ENCODE measurements at regions not wholly inside any gene's neighbourhood (a gene's known extent, or its start where the extent isn't known, plus 50 kb on each side); places are given as distances from the start of the nearest gene placed in this dataset.

DNA sequence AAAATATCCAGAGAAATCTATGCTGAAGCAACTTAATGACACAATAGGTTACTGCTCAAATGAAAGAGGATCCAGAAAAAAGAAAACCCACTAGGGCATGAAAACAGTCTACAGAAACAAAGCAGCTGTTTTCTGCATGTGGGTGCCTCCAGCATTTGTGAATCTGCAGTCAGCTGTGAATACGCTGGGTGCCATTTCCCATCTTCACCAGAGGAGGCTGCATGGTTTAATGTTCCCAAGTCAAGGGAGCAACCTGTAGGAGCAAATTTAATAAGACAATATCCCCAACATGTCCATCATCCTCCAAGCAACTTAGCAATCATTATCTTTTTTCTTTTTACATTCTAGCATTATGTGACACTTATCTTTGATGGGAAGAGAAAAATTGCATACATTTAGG is 396.6 kb downstream of the BRINP2 start:
- DNase-seq, result no peak

DNA sequence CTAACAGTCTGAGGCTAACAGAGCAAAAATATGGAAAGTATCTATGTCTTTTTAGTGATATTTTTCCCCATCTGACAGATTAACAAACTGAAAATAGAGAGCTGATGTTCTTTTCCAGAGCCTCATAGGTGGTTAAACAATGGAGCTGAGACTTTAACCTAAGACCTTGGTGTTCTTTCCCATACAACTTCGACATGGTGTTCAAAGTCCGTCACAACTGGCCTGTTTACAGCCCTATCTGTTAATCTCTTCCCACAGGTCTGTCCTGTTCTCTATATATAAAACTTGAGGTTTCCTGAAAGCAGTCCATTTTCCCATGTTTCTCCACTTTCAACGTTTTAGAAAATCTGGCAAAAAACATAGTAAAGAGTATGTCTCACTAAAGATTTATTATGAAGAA is 395.7 kb downstream of the BRINP2 start:
- DNase-seq, result no peak

DNA sequence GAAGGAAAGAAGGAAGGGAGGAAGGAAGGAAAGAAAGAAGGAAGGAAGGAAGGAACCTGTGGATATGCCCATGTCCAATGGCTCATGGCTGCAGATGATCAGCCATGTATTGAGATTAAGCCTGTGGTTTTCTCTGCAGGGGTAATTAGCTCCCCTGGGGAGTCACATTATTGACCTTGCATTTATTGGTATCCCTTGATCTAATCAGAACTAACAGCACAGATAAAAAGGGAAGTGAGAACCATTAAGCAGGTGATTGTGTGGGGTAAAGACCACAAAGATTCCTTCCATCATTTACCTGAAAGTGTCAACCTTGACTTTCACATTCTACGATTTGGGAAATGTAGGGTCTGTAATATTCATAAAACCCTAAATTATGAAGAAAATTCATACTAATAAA is 390.7 kb downstream of the BRINP2 start:
- DNase-seq, result no peak

DNA sequence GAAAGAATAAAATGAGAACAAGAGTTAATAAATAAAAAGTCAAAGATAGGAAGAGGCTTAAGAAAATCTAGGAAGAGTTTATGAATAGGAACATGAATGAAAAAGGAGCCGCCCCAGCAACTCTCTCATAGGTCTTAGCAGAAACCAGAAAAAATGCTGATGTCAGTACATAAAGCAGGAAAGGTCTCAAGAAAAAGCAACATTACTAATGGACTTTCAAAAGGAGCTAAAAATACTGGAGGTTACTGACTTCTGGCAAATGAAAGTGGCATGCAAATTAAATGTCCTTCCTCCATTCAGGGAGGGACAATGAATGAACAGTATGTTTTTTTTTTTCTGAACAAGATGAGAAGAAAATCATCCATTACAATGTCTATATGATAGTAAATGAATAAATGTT is 387.6 kb downstream of the BRINP2 start:
- DNase-seq, result no peak

DNA sequence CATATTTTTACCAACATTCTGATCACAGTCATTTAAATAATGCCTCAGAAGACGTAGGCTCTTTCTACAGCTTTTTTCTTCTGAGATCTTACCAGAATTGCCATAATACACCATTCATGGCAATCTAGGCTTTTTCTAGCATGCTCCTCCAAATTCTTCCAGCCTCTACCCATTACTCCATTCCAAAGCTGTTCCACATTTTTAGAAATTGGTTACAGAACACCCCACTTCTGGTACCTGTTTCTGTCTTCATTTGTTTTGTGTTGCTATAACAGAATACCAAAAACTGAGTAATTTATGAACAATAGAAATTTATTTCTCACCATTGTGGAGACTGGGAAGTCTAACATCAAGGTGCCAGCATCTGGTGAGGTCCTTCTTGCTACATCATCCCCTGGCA is 385.4 kb downstream of the BRINP2 start:
- no peak for DNase-seq

DNA sequence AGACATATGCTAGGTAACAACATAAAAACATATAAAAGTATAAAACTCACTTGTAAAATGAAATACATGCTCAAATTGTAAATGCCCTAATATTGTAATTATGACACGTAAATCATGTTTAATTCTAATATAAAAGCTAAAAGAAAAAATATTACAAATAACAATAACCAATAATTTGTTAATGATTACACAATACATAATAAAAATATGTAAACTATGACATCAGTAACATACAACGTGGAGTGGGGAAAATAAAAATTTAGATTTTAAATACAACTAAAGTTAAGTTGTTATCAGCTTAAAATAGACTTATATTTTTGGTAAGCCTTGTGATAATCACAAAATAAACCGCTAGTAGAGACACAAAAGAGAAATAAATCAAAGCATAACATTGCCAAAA is 376.4 kb downstream of the BRINP2 start:
- DNase-seq, result no peak

DNA sequence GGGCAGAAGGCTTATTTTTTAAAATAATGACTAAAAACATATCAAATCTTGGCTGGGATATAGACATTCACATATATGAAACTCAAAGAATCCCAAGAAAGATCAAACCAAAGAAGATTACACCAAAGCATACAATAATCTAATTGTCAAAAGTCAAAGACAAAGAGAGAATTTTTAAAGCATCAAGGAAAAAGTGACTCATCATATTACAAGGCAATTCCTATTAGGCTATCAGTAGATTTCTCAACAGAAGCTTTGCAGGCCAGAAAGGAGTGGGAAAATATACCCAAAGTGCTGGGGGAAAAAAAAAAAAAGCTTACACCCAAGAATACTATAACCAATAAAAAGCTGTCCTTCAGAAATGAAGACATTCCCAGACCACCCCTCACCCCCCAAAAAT is 375.6 kb downstream of the BRINP2 start:
- DNase-seq, result no peak

DNA sequence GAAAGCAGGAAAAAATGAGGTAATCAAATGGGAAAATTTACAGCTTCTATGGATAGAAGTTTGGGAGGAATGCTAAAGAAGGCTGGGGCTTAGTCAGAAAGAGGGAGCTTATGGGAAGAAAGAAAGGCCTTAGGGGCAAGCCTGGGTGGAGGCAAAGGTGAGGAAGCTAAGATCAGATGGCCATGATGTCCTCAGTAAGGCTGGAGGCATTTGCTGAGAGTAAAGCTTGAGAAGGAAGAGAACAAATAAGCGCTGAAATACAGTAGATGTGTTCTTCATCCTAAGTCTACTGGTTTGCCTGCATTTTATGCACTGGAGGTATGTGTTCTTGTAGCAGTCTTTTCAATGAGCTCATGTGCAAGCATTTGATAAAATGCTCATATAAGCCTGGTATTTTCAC is 355.4 kb downstream of the BRINP2 start:
- no peak for DNase-seq

DNA sequence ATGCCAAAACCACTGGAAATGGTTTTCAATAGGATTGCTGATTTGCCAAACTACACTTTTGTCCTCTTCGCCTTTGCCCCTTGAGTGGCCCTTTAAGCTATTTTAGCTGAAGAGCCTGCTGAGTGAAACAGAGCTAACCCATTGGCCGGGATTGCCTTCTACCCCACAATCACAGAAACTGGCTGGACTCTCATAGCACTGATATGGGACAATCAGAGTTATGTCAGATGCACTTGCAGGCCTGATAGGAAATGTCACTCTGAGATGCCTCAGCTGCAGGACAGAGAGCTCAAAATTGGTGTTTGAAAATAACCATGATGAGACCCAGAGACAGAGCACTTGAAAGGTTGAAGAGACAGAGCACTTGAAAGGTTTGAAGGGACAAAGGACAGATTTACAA is 354.4 kb downstream of the BRINP2 start:
- DNase-seq, result no peak

DNA sequence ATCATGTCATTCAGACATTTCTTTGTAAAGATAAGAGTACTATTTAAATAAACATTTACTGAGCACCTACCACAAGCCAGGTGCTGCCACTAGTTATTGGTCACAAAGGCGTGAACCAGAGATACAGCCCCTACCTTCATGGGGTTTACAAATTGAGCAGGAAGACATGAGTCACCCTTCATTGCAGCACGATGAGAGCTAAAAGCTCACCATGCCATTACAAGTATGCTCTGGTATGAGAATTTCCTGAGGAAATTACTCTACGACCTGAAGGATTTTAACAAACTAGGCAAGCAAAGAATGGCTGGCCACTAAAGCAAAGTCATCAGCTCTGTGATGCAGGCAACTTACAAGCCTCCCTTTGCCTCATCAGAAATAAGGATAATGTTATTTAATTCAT is 346.8 kb downstream of the BRINP2 start:
- DNase-seq, result no peak

DNA sequence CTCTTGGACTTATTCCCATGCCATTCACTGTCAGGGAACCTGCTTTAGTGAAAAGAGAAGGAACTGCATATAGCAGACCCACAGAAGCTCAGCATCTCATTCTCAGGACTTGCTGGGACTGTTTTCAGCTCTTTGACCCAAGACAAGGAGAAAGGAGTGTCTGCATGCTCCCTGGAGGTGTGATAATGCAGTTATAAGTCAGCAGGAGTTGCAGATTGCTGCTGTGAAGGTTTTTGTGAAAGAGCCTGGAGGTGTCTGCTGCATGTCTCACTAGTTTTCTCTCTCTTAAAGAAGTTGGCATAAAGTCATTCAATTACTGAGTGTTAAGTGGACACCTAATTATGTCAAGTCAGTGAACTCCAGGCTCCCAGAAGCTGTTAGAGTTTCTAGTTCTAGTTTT is 343.4 kb downstream of the BRINP2 start:
- no peak for DNase-seq

DNA sequence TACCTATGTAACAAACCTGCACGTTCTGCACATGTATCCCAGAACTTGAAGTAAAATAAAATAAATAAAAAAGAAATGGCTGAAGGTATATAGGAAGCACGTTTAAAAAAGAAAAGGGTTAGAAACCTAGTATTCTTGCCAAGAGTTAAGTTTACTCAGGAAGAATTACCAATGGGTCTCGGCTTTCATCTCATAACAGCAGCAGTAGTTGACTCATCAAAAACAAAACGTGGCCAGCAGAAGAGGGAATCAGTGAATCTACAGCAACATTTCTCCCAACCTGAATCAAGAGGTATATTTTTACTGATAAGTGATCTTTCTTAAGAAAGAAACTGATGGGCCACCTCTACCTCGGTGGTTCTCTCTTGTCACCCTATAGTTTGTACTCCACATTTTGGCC is 340.3 kb downstream of the BRINP2 start:
- no peak for DNase-seq

DNA sequence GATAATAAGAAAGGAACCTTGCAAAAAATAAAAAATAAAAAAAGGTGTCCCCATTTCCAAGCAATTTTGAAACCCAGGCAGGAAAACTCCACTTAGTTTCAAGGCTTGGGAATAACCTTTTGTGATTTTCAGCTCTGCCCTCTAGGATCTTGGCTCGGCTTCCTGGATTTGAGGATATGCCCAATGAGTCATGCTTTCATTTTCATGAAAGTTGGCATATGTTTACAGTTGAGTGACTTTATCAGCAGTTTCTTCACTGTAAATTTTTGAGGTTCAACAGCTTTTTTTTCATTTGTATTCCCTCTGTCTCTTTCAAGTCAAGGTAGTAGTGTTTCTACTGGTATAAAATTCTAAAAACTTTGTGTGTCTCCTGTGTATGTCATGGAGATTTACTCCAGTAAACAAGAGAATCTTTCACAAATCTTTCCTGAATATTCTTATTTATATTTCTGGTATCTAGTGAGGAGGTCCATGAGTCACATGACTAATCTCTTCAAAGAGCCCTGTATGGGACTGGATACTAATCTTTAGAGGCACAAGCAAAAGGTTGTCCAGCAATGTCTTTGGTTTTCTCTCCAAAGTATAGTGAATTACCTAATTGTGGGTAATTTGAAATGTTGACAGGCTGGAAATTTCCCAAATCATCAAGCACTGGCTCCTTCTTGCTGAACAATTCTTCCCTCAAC is 335.3 kb downstream of the BRINP2 start:
- DNase-seq, result no peak

DNA sequence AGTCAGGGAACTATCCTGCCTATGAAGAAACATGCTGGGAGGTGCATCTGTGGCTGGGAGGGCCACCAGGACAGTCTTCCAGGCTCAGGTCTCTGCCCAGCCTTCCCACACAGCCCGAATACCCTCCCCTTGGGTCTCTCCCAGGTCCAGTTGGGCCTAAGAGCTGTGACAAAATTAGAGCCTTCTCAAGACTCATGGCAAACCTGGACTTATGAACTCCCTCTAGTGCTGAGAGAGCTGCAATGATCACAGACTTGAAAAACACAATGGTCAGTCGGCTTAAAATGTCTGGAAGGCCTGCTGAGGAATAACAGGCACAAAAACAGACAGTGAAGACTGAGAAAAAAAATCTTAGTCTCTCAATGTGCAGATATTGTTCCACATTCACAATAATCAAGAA is 325.1 kb downstream of the BRINP2 start:
- DNase-seq, result no peak

DNA sequence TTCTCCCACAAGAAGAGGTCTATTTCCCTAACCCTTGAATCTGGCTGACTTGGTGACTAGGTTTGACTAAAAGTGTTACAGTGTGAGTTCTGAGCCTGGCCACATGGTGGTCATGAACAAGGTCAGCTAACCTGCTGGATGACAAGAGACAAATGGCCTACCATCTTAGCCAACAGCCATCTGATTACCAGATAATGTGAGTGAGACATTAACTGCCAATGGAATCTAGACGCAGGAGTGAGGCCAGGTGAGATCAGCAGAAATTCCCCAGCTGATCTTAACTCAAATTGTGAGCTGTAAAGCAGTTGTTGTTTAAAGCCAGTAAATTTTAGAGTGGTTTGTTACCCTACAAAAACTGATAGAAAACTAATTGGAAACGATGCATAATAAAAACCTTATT is 320.0 kb downstream of the BRINP2 start:
- no peak for DNase-seq

DNA sequence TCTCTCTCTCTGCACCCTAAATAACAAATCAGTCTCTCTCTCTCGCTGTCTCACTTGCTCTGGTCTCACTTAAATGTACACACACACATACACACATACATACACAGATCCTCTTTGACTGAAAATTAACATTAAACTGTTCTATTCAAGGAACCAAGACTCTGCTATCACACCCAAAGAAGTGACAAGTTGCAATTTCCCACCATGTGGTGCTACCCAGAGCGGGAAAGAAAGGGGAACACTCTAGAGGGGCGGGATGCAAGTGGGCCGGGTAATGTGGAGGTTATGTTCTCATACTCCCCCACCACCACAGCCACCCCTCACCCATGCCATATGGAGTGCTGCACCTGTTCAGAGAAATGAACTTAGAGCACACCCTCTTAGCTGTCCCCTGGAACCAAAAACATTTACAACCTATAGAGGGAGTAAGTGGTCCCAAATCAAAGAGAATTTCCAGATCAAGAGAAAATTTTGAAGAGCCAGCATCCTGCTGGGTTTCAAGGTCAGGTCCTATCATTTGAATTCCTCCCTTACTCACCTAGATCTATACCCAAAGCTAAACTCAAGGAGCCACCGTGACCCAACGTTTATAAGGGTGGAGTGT is 319.4 kb downstream of the BRINP2 start:
- DNase-seq, result no peak

DNA sequence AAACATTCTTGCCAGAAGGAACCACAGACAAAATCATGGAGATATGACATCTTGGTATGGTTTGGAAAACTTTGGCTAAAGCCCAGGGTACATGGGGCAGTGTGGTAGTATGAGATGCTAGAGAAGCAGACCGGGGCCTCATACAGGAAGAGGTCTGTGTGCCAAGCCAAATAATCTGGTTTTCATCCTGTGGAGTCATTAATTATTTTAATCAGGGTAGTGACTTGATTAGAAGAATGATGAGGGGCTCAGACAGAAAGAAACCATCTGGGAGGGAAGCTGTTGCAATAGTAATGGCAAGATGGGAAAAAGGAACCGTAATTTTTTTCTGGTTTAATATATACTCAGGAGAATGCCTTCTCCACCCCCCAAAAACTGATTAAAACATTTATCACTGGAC is 318.0 kb downstream of the BRINP2 start:
- no peak for DNase-seq

DNA sequence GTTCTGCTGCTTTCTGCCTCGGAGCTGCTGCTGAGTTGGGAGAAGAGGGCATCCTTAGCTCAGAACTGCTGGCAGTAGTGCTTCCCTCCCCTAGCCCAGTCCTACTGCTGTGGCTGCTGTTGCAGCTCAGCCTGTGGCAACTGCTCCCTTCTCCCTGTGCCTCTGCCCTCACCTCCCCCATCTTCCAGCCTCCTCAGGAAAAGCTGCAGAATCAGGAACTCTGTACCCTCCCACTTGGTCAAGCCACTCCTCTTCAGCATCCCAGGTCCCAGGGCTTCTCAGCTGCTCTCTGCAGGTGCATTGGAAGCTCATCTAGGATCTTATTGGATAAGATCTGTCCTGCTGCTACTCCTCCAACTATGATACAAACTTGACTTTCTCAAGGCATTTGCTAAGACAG is 316.7 kb downstream of the BRINP2 start:
- no peak for DNase-seq

DNA sequence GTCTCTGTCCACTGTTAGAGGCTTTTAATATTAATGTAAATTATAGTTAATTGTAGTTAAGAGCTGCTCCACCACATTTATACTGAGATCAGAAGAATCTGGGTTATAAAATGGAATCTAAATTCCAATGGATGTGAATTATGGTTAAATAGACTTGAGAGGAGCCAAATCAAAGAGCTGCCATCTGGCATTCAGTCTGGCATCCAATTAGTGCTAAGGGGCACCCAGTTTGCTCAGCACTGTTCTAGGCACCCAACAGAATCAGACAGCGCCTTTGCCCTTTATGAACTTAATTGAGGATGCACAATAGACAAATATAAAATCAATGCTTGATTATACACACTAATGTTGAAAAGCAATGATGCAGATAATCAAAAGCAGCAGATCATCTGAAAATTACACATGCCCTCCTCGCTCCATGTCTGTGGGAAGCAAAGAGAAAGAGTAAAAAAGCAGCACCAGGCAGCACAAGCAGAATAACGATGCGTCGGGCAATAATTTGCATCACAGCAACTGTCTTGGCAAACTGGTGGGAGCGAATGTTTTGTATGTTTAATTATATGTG is 310.1 kb downstream of the BRINP2 start:
- DNase-seq, result no peak

DNA sequence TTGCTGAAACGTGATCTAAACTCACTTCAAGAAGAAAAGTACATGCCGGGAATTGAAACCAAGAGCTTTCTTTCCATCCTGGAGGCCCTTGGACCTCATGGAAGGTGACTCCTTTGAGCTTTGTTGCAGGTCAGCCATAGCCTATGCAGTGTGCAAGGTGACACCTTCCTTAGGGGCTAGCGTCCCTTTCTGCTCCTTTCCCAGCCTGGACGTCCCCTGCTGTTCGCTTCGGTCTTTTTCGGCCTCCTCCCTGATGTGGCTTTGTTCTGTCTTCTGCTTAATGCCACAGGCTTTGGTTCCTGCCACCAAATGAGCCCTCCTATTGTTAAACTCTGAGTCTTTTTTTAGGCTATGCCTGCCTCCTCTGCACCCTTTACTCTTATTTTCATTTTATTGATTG is 308.8 kb downstream of the BRINP2 start:
- no peak for DNase-seq

DNA sequence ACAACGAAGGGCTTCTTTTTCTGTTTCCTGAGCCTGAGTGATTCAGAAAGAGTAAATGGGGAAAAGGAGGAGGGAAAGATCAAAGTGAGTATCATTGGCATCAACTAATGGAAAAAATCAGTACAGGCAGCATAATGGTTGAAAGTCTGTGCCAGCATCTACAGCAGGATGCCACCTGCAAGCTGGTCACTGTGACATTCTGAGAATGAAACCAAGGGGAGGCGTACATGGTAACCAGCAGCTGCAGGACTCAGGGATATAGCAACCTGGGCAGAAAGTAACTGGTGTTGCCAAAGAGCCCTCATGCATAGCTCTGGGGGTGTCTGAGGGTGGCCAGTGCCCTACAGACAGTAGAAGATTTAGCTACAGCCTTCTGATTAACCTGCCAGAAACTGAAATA is 305.9 kb downstream of the BRINP2 start:
- DNase-seq, result no peak

DNA sequence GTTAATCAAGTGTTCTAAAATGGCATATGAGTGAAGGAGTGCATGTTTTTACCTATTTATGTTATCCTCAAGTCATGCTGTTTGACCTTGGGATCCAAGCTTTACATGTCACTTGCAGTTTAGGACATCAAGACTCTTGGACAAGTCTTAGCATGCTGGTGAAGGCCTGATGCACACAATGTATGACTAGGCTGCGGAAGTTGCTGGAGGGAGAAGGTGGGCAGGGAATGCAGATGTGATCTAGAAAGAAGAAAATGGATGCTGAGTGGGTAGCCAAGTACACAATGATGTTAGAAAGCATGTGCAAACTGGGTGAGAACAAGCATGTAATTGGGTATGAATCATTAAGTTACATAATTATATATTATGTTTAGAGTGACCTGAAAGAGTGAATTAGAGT is 301.8 kb downstream of the BRINP2 start:
- no peak for DNase-seq

DNA sequence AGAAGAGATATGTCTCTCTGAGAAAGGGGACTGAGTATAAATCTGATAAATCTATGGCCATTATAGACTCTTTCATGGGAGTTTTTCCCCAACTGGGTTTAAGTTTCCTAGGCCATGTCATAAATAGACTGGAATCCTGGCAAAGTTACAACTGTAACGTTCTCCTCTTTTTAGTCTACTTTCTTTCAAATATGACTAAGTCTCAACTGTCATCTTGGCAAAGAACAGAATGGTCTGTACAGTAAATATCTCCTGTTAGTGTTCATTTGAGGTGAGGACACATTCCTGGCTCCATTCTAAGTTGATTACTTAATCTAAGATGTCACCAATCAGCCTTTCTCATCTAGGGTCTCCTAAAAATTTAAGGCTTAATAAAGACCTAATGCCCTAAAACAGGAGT is 300.5 kb downstream of the BRINP2 start:
- no peak for DNase-seq

DNA sequence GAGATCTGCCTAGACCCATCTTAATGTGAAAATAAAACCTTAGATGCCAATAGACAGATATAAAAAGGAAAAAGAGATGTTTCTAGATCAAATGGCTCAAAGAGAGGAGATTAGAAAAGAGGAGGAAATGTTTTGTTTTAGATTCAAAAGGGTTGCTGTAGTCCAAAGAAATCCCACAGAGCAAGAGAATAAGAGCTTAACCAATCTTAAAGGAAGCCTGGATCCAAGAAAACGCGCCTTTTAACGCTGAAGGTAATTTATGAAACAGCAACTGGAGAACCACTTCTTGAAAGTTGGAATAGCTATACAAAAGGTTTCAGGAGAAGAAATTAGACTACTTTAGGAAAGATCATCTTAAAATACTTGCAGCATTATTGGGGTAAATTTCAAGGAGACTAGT is 298.8 kb downstream of the BRINP2 start:
- no peak for DNase-seq

DNA sequence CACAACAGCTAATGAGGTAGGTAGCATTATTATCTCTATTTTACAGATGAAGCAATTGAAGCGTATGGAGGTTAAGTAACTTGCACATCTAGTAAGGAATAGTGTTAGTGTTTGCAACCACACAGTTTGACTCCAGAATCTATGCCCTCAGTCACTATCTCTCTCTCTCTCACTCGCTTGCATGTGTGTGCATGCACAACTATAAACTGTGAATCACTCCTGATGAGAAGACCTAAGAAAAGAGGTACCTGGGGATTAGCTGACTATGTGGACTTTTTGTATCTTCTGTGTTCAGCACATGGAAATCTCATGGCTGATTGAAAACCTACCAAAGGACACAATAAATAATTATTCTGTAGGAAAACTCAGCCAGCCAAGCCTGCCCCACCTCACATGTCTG is 295.5 kb downstream of the BRINP2 start:
- DNase-seq, result no peak

Measured in midbrain (tissue), 1 donor.